ENCODE measurements at regions not wholly inside any gene's neighbourhood (a gene's known extent, or its start where the extent isn't known, plus 50 kb on each side); places are given as distances from the start of the nearest gene placed in this dataset.
"Not testable (repeated sequence)": the region's sequence is repeated elsewhere in the genome, so short reads cannot be mapped to it uniquely, and the experiment has no call there.

- intact Hi-C loops (cut with DNase I), result no loop called here
- no peak overlapping the region for H3K4me3 ChIP-seq
- no peak overlapping the region for H3K27ac ChIP-seq
- TF ChIP-seq CTCF (IDR thresholded peaks at IDR 0.05), result no peak
- no peaks in the 10 kb centered on the region for H3K36me3 ChIP-seq
- H3K9ac ChIP-seq (ENCODE audit: low read depth in 2 of 2, low read length in 2 of 2), result no peak overlapping the region
- peak; percentile 21 for DNase-seq
- no peaks in the 10 kb centered on the region for H3K9me3 ChIP-seq
- no peaks in the 10 kb centered on the region for H3K4me1 ChIP-seq
- no peaks in the 10 kb centered on the region for H3K27me3 ChIP-seq
Measured at GRCh38 chr6:112879920-112880413, 532.8 kb downstream of the RFPL4B start.

- no peak overlapping the region for H3K9ac ChIP-seq (ENCODE audit: low read depth in 2 of 2, low read length in 2 of 2)
- H3K36me3 ChIP-seq, result no peaks in the 10 kb centered on the region
- no peak for TF ChIP-seq CTCF (IDR thresholded peaks at IDR 0.05)
- no peak overlapping the region for H3K4me3 ChIP-seq
- no peak for DNase-seq
- intact Hi-C loops (cut with DNase I), result no loop called here
- no peaks in the 10 kb centered on the region for H3K4me1 ChIP-seq
- no peak overlapping the region for H3K27ac ChIP-seq
- no peaks in the 10 kb centered on the region for H3K9me3 ChIP-seq
- H3K27me3 ChIP-seq, result no peaks in the 10 kb centered on the region
Measured at GRCh38 chr6:112881027-112881426, 533.9 kb downstream of the RFPL4B start.

- H3K9ac ChIP-seq (ENCODE audit: low read depth in 2 of 2, low read length in 2 of 2), result no peak overlapping the region
- H3K27ac ChIP-seq, result no peak overlapping the region
- no peaks in the 10 kb centered on the region for H3K27me3 ChIP-seq
- H3K9me3 ChIP-seq, result no peaks in the 10 kb centered on the region
- intact Hi-C loops (cut with DNase I), result no loop called here
- no peak for DNase-seq
- no peak overlapping the region for H3K4me3 ChIP-seq
- H3K4me1 ChIP-seq, result no peaks in the 10 kb centered on the region
- no peaks in the 10 kb centered on the region for H3K36me3 ChIP-seq
- no peak for TF ChIP-seq CTCF (IDR thresholded peaks at IDR 0.05)
Measured at GRCh38 chr6:112881828-112882780, 535.0 kb downstream of the RFPL4B start.

- TF ChIP-seq CTCF (IDR thresholded peaks at IDR 0.05), result no peak
- intact Hi-C loops (cut with DNase I), result no loop called here
Measured at GRCh38 chr6:112883095-112883494, 536.0 kb downstream of the RFPL4B start.

GRCh38 chr6:112886415-112886814, 539.3 kb downstream of the RFPL4B start:
- Histone ChIP-seq H3K27me3 (no peaks in the 10 kb centered on the region), H3K4me3 (no peak overlapping the region), H3K4me1 (no peaks in the 10 kb centered on the region), H3K27ac (no peak overlapping the region), H3K9me3 (no peaks in the 10 kb centered on the region), H3K36me3 (no peaks in the 10 kb centered on the region), H3K9ac (ENCODE audit: low read depth in 2 of 2, low read length in 2 of 2) (no peak overlapping the region)
- DNase-seq, result no peak
- intact Hi-C loops (cut with DNase I), result no loop called here
- no peak for TF ChIP-seq CTCF (IDR thresholded peaks at IDR 0.05)

More at GRCh38 chr6:112883095-112883494, 536.0 kb downstream of the RFPL4B start:
- Histone ChIP-seq H3K36me3 (no peaks in the 10 kb centered on the region), H3K9ac (ENCODE audit: low read depth in 2 of 2, low read length in 2 of 2) (no peak overlapping the region), H3K27ac (no peak overlapping the region), H3K9me3 (no peaks in the 10 kb centered on the region), H3K4me3 (no peak overlapping the region), H3K4me1 (no peaks in the 10 kb centered on the region), H3K27me3 (no peaks in the 10 kb centered on the region)
- no peak for DNase-seq

GRCh38 chr6:112887424-112887823, 540.3 kb downstream of the RFPL4B start:
- DNase-seq; H3K27ac ChIP-seq; H3K9me3 ChIP-seq; H3K4me1 ChIP-seq; H3K27me3 ChIP-seq; H3K36me3 ChIP-seq; H3K9ac ChIP-seq (ENCODE audit: low read depth in 2 of 2, low read length in 2 of 2); intact Hi-C loops (cut with DNase I); H3K4me3 ChIP-seq: not testable (repeated sequence)
